Testis (tissue), 2 donors: ENCODE measurements at regions not wholly inside any gene's neighbourhood (a gene's known extent, or its start where the extent isn't known, plus 50 kb on each side); places are given as distances from the start of the nearest gene placed in this dataset.
"Not testable (repeated sequence)": the region's sequence is repeated elsewhere in the genome, so short reads cannot be mapped to it uniquely, and the experiment has no call there.

Source experiments
- DNase-seq: peaks from one replicate; pipeline ENCODE4 v3.0.0-alpha.2; 2019
- H3K27ac ChIP-seq, 2 donors: fragments of 200-600 bp; sonication (generic); one replicate each; pipeline ENCODE4 v1.5.1; 2019
- H3K27me3 ChIP-seq: fragments of 200-600 bp; sonication (generic); one replicate; pipeline ENCODE4 v1.5.1; 2019
- H3K36me3 ChIP-seq: fragments of 200-600 bp; sonication (generic); one replicate; pipeline ENCODE4 v1.5.1; 2017; ENCODE audit warnings: low read depth; ENCODE audit errors: missing control alignments
- H3K4me1 ChIP-seq: fragments of 200-600 bp; sonication (generic); one replicate; pipeline ENCODE4 v1.5.1; 2019
- H3K4me3 ChIP-seq, 2 donors: fragments of 200-600 bp; sonication (generic); one replicate each; pipeline ENCODE4 v1.5.1; 2017 to 2019
- H3K9me3 ChIP-seq: fragments of 200-600 bp; sonication (generic); one replicate; pipeline ENCODE4 v1.5.1; 2017
- POLR2A ChIP-seq: fragments of 450-650 bp; IDR thresholded peaks from one replicate; pipeline ENCODE4 v1.6.1; 2017; ENCODE audit warnings: antibody characterized with exemption, mild to moderate bottlenecking, moderate library complexity
- WGBS, 2 donors: methylation state at CpG; one replicate each; pipeline ENCODE4 v1.1.5; 2018; 5-methylcytosine and 5-hydroxymethylcytosine counted together
- intact Hi-C: fragments of 100-400 bp; cut with DNase I; formaldehyde crosslinking; loops from one replicate; pipeline ENCODE4 v1.15.1; 2023; ENCODE audit warnings: low total_unique reads
- TF ChIP-seq, protein P1 (sequence below), 3 experiments: fragments of 450-650 bp in 2 of 3; fragments of 200-600 bp in 1 of 3; sonication (generic) in 1 of 3; IDR thresholded peaks; one replicate each; pipeline ENCODE4 v1.5.1; 2016 to 2019; ENCODE audit warnings: antibody characterized with exemption in 3 of 3, mild to moderate bottlenecking in 2 of 3, moderate library complexity in 1 of 3

DNA sequence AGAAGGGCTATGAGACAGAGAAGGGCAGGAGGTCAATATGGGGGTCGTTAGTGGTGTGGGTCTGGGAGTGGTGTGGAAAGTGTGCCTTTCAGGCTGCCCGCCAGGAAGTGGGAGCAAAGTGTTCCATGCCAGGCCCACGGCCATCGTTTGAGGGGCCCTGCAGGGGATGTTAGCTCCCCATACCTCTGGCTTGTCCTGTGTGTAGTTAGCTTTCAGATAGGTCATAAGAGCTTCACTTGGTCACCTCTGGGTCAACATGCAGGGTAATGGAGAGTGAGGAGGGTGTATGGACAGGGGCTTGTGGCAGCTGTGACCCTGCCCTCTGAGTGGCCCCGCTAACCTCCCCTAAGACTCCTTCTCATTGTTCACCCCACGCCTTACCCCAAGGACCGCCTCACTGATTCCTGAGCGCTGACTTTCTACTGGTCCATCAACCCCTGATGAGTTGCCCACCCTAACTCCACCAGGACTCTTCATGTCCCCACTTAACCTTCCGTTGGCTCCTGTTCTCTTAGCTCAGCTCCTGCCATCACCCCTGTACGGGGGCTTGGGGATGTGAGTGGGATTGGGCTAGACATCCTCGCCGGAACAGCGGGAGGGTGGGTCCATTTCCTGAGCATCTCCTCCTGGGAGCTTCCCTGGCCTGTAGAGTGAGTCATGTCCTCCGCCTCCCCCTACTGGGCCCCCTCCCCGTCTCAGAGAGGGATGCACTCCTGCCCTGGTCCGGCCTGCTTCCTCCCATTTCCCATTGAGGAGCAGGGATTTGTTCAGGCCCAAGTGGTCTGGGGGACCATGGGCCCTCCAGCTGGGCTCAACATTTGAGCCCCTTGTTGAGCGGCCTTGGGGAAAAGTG lies 125.7 kb downstream of the FGF18 start:
- H3K27me3 ChIP-seq, result no peaks in the 10 kb centered on the region
- no peak overlapping the region for H3K27ac ChIP-seq
- WGBS, 2 donors, result 92 to 93% methylated on average over 15 to 17 of the region's 17 CpGs
- H3K36me3 ChIP-seq, result no peaks in the 10 kb centered on the region
- H3K9me3 ChIP-seq, result no peaks in the 10 kb centered on the region
- TF ChIP-seq POLR2A, result no peak
- TF ChIP-seq, protein P1, sequence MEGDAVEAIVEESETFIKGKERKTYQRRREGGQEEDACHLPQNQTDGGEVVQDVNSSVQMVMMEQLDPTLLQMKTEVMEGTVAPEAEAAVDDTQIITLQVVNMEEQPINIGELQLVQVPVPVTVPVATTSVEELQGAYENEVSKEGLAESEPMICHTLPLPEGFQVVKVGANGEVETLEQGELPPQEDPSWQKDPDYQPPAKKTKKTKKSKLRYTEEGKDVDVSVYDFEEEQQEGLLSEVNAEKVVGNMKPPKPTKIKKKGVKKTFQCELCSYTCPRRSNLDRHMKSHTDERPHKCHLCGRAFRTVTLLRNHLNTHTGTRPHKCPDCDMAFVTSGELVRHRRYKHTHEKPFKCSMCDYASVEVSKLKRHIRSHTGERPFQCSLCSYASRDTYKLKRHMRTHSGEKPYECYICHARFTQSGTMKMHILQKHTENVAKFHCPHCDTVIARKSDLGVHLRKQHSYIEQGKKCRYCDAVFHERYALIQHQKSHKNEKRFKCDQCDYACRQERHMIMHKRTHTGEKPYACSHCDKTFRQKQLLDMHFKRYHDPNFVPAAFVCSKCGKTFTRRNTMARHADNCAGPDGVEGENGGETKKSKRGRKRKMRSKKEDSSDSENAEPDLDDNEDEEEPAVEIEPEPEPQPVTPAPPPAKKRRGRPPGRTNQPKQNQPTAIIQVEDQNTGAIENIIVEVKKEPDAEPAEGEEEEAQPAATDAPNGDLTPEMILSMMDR (IDR thresholded peaks at IDR 0.05), result no peak
- no peak for DNase-seq
- H3K4me3 ChIP-seq, result no peak overlapping the region
- no peaks in the 10 kb centered on the region for H3K4me1 ChIP-seq
- intact Hi-C loops, result no loop called here

DNA sequence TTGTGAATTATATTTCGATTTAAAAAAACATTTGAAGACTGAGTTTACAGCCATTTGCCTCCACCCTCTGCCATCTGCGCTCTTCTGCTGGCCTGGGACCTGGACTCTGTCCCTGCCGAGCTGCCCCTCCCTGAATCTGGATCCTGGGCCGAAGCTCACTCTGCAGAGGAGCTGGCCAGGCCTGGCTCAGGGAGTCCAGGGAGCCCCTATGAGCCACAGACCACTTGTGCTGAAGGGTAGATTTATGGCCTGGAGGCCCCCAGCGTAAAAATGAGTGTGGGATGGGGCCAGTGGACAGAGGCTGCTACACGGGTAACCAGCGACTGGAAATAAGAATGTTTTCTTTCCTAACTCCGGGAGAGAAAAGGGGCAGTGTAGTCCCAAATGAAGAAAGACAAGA lies 129.8 kb downstream of the FGF18 start:
- intact Hi-C loops, result no loop called here
- 81 to 85% methylated on average over 7 to 8 of the region's 8 CpGs for WGBS, 2 donors
- H3K4me3 ChIP-seq, result no peak overlapping the region
- no peaks in the 10 kb centered on the region for H3K4me1 ChIP-seq
- no peak for TF ChIP-seq POLR2A
- TF ChIP-seq, protein P1 (IDR thresholded peaks at IDR 0.05), result no peak
- H3K9me3 ChIP-seq, result no peaks in the 10 kb centered on the region
- H3K27me3 ChIP-seq, result no peaks in the 10 kb centered on the region
- H3K36me3 ChIP-seq, result no peaks in the 10 kb centered on the region
- DNase-seq, result no peak
- no peak overlapping the region for H3K27ac ChIP-seq

DNA sequence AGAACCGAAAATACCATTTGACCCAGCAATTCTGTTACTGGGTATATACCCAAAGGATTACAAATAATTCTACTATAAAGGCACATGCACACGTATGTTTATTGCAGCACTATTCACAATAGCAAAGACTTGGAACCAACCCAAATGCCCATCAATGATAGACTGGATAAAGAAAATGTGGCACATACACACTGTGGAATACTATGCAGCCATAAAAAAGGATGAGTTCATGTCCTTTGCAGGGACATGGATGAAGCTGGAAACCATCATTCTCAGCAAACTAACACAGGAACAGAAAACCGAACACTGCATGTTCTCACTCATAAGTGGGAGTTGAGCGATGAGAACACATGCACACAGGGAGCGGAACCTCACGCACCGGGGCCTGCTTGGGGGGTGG lies 134.4 kb downstream of the FGF18 start:
- H3K4me1 ChIP-seq, intact Hi-C loops, H3K27ac ChIP-seq, H3K27me3 ChIP-seq, DNase-seq, H3K9me3 ChIP-seq, H3K4me3 ChIP-seq, H3K36me3 ChIP-seq: not testable (repeated sequence)
- WGBS, 2 donors, result 92 to 98% methylated on average over 7 of the region's 7 CpGs

- Histone ChIP-seq H3K27ac (no peak overlapping the region), H3K27me3 (no peaks in the 10 kb centered on the region), H3K4me3 (no peak overlapping the region), H3K4me1 (no peaks in the 10 kb centered on the region), H3K9me3 (no peaks in the 10 kb centered on the region), H3K36me3 (no peaks in the 10 kb centered on the region)
- intact Hi-C loops, result no loop called here
- TF ChIP-seq, protein P1 (IDR thresholded peaks at IDR 0.05), result no peak
- TF ChIP-seq POLR2A, result no peak
- WGBS, 2 donors, result 84% methylated on average over 6 of the region's 6 CpGs
- DNase-seq, result no peak
Measured at GRCh38 chr5:171555160-171555559, 135.7 kb downstream of the FGF18 start.

GRCh38 chr5:171562822-171563221 lies 143.4 kb downstream of the FGF18 start:
- intact Hi-C loops, result no loop called here
- no peak for TF ChIP-seq POLR2A
- TF ChIP-seq, protein P1 (IDR thresholded peaks at IDR 0.05), result no peak
- Histone ChIP-seq H3K4me3 (no peak overlapping the region), H3K9me3 (no peaks in the 10 kb centered on the region), H3K4me1 (no peaks in the 10 kb centered on the region), H3K27me3 (no peaks in the 10 kb centered on the region), H3K27ac (no peak overlapping the region), H3K36me3 (no peaks in the 10 kb centered on the region)
- no peak for DNase-seq
- WGBS, 2 donors, result 86 to 88% methylated on average over 3 of the region's 3 CpGs
